Retinal pigment epithelial cell (primary cell): ENCODE measurements at regions not wholly inside any gene's neighbourhood (a gene's known extent, or its start where the extent isn't known, plus 50 kb on each side); places are given as distances from the start of the nearest gene placed in this dataset.

Experiments
- DNase-seq: peaks from one replicate; pipeline ENCODE4 v3.0.0-alpha.2; 2010; ENCODE audit warnings: low read depth
- H3K4me3 ChIP-seq: 2 replicates; pipeline ENCODE4 v1.5.1; 2011; ENCODE audit warnings: mild to moderate bottlenecking, low read length, control low read depth, moderate library complexity
- CTCF ChIP-seq: conservative IDR thresholded peaks from 2 replicates; pipeline ENCODE4 v1.5.1; 2011; ENCODE audit warnings: low read depth, low read length, control low read depth, inconsistent platforms

GRCh38 chr7:25356534-25357151 lies 128.4 kb upstream of the NPVF start:
- DNase-seq: no peak
- no peak overlapping the region for H3K4me3 ChIP-seq
- no peak for TF ChIP-seq CTCF

GRCh38 chr7:25358926-25359325 lies 130.6 kb upstream of the NPVF start:
- DNase-seq: peak; percentile 79
- no peak for TF ChIP-seq CTCF
- H3K4me3 ChIP-seq: peak overlapping the region; percentile 30

GRCh38 chr7:25359471-25360059 lies 131.3 kb upstream of the NPVF start:
- peak overlapping the region; percentile 30 for H3K4me3 ChIP-seq
- peak; percentile 61 for DNase-seq

GRCh38 chr7:25360451-25360850 lies 132.2 kb upstream of the NPVF start:
- no peak for TF ChIP-seq CTCF
- DNase-seq: no peak
- H3K4me3 ChIP-seq: no peak overlapping the region

More at GRCh38 chr7:25359471-25360059, 131.3 kb upstream of the NPVF start:
- no peak for TF ChIP-seq CTCF

- TF ChIP-seq CTCF: no peak
- no peak for DNase-seq
Observed at GRCh38 chr7:25361387-25361786, 133.1 kb upstream of the NPVF start.

GRCh38 chr7:25361863-25362262 lies 133.6 kb upstream of the NPVF start:
- no peak for DNase-seq
- TF ChIP-seq CTCF: no peak
- no peak overlapping the region for H3K4me3 ChIP-seq

More at GRCh38 chr7:25361387-25361786, 133.1 kb upstream of the NPVF start:
- no peak overlapping the region for H3K4me3 ChIP-seq

GRCh38 chr7:25368599-25369201 lies 140.4 kb upstream of the NPVF start:
- DNase-seq: no peak
- TF ChIP-seq CTCF: no peak
- H3K4me3 ChIP-seq: no peak overlapping the region
